ENCODE measurements at regions not wholly inside any gene's neighbourhood (a gene's known extent, or its start where the extent isn't known, plus 50 kb on each side); places are given as distances from the start of the nearest gene placed in this dataset.

- Histone ChIP-seq H3K4me1 (ENCODE audit: insufficient read depth, low read length) (no peaks in the 10 kb centered on the region), H3K27me3 (ENCODE audit: control insufficient read depth in 1 of 2, insufficient read depth in 2 of 2, low read length in 2 of 2) (no peaks in the 10 kb centered on the region), H3K36me3 (ENCODE audit: insufficient read depth, low read length) (no peaks in the 10 kb centered on the region), H3K9me3 (ENCODE audit: low read length) (no peaks in the 10 kb centered on the region), H3K4me3 (ENCODE audit: low read depth in 1 of 2, low read length in 2 of 2) (no peak overlapping the region), H3K27ac (ENCODE audit: low read depth, low read length) (no peak overlapping the region), H3K9ac (ENCODE audit: low read length) (no peak overlapping the region)
These were observed 68.4 kb upstream of the ARHGAP5 start for GRCh38 chr14:32008602-32009193.

- H3K4me1 ChIP-seq (ENCODE audit: insufficient read depth, low read length): no peaks in the 10 kb centered on the region
- no peaks in the 10 kb centered on the region for H3K9me3 ChIP-seq (ENCODE audit: low read length)
- H3K4me3 ChIP-seq (ENCODE audit: low read depth in 1 of 2, low read length in 2 of 2): no peak overlapping the region
- no peaks in the 10 kb centered on the region for H3K27me3 ChIP-seq (ENCODE audit: control insufficient read depth in 1 of 2, insufficient read depth in 2 of 2, low read length in 2 of 2)
- no peaks in the 10 kb centered on the region for H3K36me3 ChIP-seq (ENCODE audit: insufficient read depth, low read length)
- H3K27ac ChIP-seq (ENCODE audit: low read depth, low read length): no peak overlapping the region
- H3K9ac ChIP-seq (ENCODE audit: low read length): no peak overlapping the region
These were observed 67.7 kb upstream of the ARHGAP5 start for GRCh38 chr14:32009221-32009975.

DNA sequence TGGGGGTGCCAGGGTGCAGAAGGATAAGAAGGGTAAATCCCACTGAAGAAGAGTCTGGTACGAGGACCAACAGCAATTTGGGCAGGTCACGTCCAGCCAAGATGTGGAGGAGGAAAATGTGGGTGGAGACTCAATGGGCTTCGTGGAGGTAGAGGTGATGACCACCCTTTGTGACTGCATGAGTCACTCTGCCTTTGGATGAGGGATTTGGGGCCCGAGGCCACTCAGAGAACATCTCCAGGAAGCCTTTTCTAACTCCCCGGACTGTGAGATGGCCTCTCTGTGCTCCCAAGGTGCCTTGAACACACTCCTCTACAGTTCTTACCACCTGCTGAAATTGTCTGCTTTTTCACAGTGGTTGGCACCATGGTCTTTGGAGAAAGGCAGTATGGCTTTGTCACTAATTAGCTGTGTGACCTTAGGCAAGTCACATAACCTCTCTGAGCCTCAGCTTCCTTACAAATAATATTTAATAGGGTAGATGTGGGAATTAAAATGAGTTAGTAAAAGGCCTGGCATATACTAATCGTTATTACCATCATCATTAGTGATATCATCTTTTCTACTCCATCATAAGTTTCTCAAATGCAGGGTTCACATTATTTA, 67.0 kb upstream of the ARHGAP5 start:
- Histone ChIP-seq H3K9ac (ENCODE audit: low read length) (no peak overlapping the region), H3K27me3 (ENCODE audit: control insufficient read depth in 1 of 2, insufficient read depth in 2 of 2, low read length in 2 of 2) (no peaks in the 10 kb centered on the region), H3K27ac (ENCODE audit: low read depth, low read length) (no peak overlapping the region), H3K4me1 (ENCODE audit: insufficient read depth, low read length) (no peaks in the 10 kb centered on the region), H3K36me3 (ENCODE audit: insufficient read depth, low read length) (no peaks in the 10 kb centered on the region), H3K9me3 (ENCODE audit: low read length) (no peaks in the 10 kb centered on the region), H3K4me3 (ENCODE audit: low read depth in 1 of 2, low read length in 2 of 2) (no peak overlapping the region)

DNA sequence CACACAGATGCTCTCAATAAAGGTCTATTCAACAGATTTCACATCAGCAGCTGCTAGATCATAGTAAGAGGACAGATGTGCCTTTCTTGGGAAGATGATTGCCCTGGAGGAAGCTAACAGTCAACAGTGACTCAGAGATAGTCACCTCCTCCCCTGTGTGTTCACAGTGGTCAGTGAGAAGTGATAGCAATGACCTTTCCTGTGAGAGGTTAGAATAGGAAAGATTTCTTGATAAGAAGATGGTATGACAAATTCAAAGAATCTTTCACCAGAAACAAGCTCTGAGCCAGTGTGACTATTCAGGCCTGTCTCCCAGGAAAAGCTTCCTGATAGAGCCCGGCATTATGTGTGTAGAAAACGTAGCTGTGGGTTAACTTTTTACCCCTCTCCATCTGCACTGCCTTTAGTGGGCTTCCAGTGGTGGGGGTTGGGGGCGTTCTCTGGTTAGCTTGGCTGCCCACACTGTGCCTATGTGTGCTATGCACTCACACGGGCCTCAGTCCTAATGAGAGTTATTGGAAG, 66.4 kb upstream of the ARHGAP5 start:
- Histone ChIP-seq H3K9me3 (ENCODE audit: low read length) (no peaks in the 10 kb centered on the region), H3K9ac (ENCODE audit: low read length) (no peak overlapping the region), H3K36me3 (ENCODE audit: insufficient read depth, low read length) (no peaks in the 10 kb centered on the region), H3K27ac (ENCODE audit: low read depth, low read length) (no peak overlapping the region), H3K4me1 (ENCODE audit: insufficient read depth, low read length) (no peaks in the 10 kb centered on the region), H3K27me3 (ENCODE audit: control insufficient read depth in 1 of 2, insufficient read depth in 2 of 2, low read length in 2 of 2) (no peaks in the 10 kb centered on the region), H3K4me3 (ENCODE audit: low read depth in 1 of 2, low read length in 2 of 2) (no peak overlapping the region)

- no peaks in the 10 kb centered on the region for H3K9me3 ChIP-seq (ENCODE audit: low read length)
- H3K27me3 ChIP-seq (ENCODE audit: control insufficient read depth in 1 of 2, insufficient read depth in 2 of 2, low read length in 2 of 2): no peaks in the 10 kb centered on the region
- no peaks in the 10 kb centered on the region for H3K4me1 ChIP-seq (ENCODE audit: insufficient read depth, low read length)
- H3K9ac ChIP-seq (ENCODE audit: low read length): no peak overlapping the region
- H3K27ac ChIP-seq (ENCODE audit: low read depth, low read length): no peak overlapping the region
- H3K36me3 ChIP-seq (ENCODE audit: insufficient read depth, low read length): no peaks in the 10 kb centered on the region
- no peak overlapping the region for H3K4me3 ChIP-seq (ENCODE audit: low read depth in 1 of 2, low read length in 2 of 2)
These were observed 65.9 kb upstream of the ARHGAP5 start for GRCh38 chr14:32011225-32011624.

- Histone ChIP-seq H3K4me3 (ENCODE audit: low read depth in 1 of 2, low read length in 2 of 2) (no peak overlapping the region), H3K27ac (ENCODE audit: low read depth, low read length) (no peak overlapping the region), H3K4me1 (ENCODE audit: insufficient read depth, low read length) (no peaks in the 10 kb centered on the region), H3K27me3 (ENCODE audit: control insufficient read depth in 1 of 2, insufficient read depth in 2 of 2, low read length in 2 of 2) (no peaks in the 10 kb centered on the region), H3K9ac (ENCODE audit: low read length) (no peak overlapping the region), H3K36me3 (ENCODE audit: insufficient read depth, low read length) (no peaks in the 10 kb centered on the region), H3K9me3 (ENCODE audit: low read length) (no peaks in the 10 kb centered on the region)
These were observed 65.0 kb upstream of the ARHGAP5 start for GRCh38 chr14:32012062-32012461.

GRCh38 chr14:32012571-32012970, 64.5 kb upstream of the ARHGAP5 start:
- H3K4me3 ChIP-seq (ENCODE audit: low read depth in 1 of 2, low read length in 2 of 2): no peak overlapping the region
- H3K27ac ChIP-seq (ENCODE audit: low read depth, low read length): no peak overlapping the region
- no peaks in the 10 kb centered on the region for H3K27me3 ChIP-seq (ENCODE audit: control insufficient read depth in 1 of 2, insufficient read depth in 2 of 2, low read length in 2 of 2)
- no peaks in the 10 kb centered on the region for H3K9me3 ChIP-seq (ENCODE audit: low read length)
- no peak overlapping the region for H3K9ac ChIP-seq (ENCODE audit: low read length)
- no peaks in the 10 kb centered on the region for H3K4me1 ChIP-seq (ENCODE audit: insufficient read depth, low read length)
- no peaks in the 10 kb centered on the region for H3K36me3 ChIP-seq (ENCODE audit: insufficient read depth, low read length)

GRCh38 chr14:32013083-32013482, 64.0 kb upstream of the ARHGAP5 start:
- Histone ChIP-seq H3K4me1 (ENCODE audit: insufficient read depth, low read length) (no peaks in the 10 kb centered on the region), H3K9ac (ENCODE audit: low read length) (no peak overlapping the region), H3K4me3 (ENCODE audit: low read depth in 1 of 2, low read length in 2 of 2) (no peak overlapping the region), H3K27me3 (ENCODE audit: control insufficient read depth in 1 of 2, insufficient read depth in 2 of 2, low read length in 2 of 2) (no peaks in the 10 kb centered on the region), H3K9me3 (ENCODE audit: low read length) (no peaks in the 10 kb centered on the region), H3K27ac (ENCODE audit: low read depth, low read length) (no peak overlapping the region), H3K36me3 (ENCODE audit: insufficient read depth, low read length) (no peaks in the 10 kb centered on the region)

DNA sequence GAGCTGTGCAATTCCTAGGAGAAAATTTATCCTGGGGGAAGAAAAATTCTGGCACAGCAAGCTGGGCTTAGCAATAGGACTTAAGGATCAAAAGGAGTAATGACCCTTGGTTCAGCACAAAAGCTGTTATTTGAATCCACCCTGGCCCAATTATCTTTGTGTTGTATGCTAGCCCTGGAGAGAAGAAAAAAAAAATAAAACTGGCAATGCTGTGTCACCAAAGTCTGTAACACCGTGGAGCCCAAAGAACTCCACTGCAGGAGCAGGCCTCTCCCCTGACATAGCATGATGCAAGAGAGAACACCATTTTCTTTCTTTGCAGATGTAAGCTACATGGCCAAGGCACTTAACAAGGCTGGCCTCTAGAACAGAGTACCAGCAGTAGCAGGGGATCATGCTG, 63.0 kb upstream of the ARHGAP5 start:
- H3K9ac ChIP-seq (ENCODE audit: low read length): no peak overlapping the region
- no peaks in the 10 kb centered on the region for H3K9me3 ChIP-seq (ENCODE audit: low read length)
- H3K36me3 ChIP-seq (ENCODE audit: insufficient read depth, low read length): no peaks in the 10 kb centered on the region
- no peak overlapping the region for H3K4me3 ChIP-seq (ENCODE audit: low read depth in 1 of 2, low read length in 2 of 2)
- no peak overlapping the region for H3K27ac ChIP-seq (ENCODE audit: low read depth, low read length)
- no peaks in the 10 kb centered on the region for H3K27me3 ChIP-seq (ENCODE audit: control insufficient read depth in 1 of 2, insufficient read depth in 2 of 2, low read length in 2 of 2)
- no peaks in the 10 kb centered on the region for H3K4me1 ChIP-seq (ENCODE audit: insufficient read depth, low read length)

GRCh38 chr14:32014498-32014897, 62.6 kb upstream of the ARHGAP5 start:
- H3K27ac ChIP-seq (ENCODE audit: low read depth, low read length): no peak overlapping the region

GRCh38 chr14:32015166-32015565, 61.9 kb upstream of the ARHGAP5 start:
- H3K36me3 ChIP-seq (ENCODE audit: insufficient read depth, low read length): no peaks in the 10 kb centered on the region
- H3K9ac ChIP-seq (ENCODE audit: low read length): no peak overlapping the region
- no peaks in the 10 kb centered on the region for H3K9me3 ChIP-seq (ENCODE audit: low read length)
- no peaks in the 10 kb centered on the region for H3K4me1 ChIP-seq (ENCODE audit: insufficient read depth, low read length)
- H3K27ac ChIP-seq (ENCODE audit: low read depth, low read length): no peak overlapping the region
- no peaks in the 10 kb centered on the region for H3K27me3 ChIP-seq (ENCODE audit: control insufficient read depth in 1 of 2, insufficient read depth in 2 of 2, low read length in 2 of 2)
- no peak overlapping the region for H3K4me3 ChIP-seq (ENCODE audit: low read depth in 1 of 2, low read length in 2 of 2)

More at GRCh38 chr14:32014498-32014897, 62.6 kb upstream of the ARHGAP5 start:
- no peak overlapping the region for H3K9ac ChIP-seq (ENCODE audit: low read length)
- H3K36me3 ChIP-seq (ENCODE audit: insufficient read depth, low read length): no peaks in the 10 kb centered on the region
- H3K4me3 ChIP-seq (ENCODE audit: low read depth in 1 of 2, low read length in 2 of 2): no peak overlapping the region
- H3K9me3 ChIP-seq (ENCODE audit: low read length): no peaks in the 10 kb centered on the region
- H3K27me3 ChIP-seq (ENCODE audit: control insufficient read depth in 1 of 2, insufficient read depth in 2 of 2, low read length in 2 of 2): no peaks in the 10 kb centered on the region
- H3K4me1 ChIP-seq (ENCODE audit: insufficient read depth, low read length): no peaks in the 10 kb centered on the region

Data from muscle layer of colon (tissue), 2 donors.